ENCODE measurements at regions not wholly inside any gene's neighbourhood (a gene's known extent, or its start where the extent isn't known, plus 50 kb on each side); places are given as distances from the start of the nearest gene placed in this dataset.
"Not testable (repeated sequence)": the region's sequence is repeated elsewhere in the genome, so short reads cannot be mapped to it uniquely, and the experiment has no call there.

GRCh38 chr9:91512235-91512634, 88.6 kb upstream of the NFIL3 start:
- not testable (repeated sequence) for DNase-seq

GRCh38 chr9:91503673-91504081, 80.0 kb upstream of the NFIL3 start:
- DNase-seq, result no peak

DNA sequence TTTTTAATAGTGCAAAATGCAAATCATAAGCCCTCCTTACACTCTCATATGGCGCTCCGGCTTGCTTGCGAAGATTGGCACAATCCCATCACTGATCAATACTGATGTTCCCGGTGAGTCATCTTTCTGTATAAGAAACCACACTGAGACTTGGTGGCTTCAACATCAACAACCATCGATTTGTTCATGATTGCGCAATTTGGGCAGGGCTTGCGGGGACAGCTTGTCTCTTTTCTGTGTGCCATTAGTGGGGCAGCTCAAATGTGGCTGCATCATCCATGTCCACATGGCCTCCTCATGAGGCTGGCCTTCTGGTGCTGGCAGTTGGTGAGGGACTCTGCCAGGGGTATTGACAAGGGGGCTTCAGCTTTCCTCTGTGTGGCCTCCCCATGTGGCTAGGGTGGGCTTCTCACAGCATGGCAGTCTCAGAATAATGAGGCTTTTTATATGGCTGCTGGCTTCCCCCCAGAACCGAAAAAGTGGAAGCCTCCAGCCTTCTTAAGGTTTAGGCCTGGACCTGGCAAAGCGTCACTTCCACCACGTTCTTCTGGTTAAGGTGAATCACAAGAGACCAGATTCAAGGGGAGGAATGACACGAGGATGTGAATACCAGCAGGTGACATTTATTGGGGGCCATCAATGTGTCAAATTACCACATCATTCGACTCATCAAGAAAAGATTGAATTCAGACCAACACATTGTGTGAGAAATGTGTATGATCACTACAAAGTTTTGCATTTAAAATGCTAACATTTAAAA, 79.5 kb upstream of the NFIL3 start:
- DNase-seq, result no peak

- DNase-seq, result no peak
Observed at GRCh38 chr9:91502475-91502874, 78.8 kb upstream of the NFIL3 start.

- no peak for DNase-seq
Observed at GRCh38 chr9:91500509-91501014, 76.9 kb upstream of the NFIL3 start.

GRCh38 chr9:91496351-91496750, 72.7 kb upstream of the NFIL3 start:
- DNase-seq, result no peak

GRCh38 chr9:91495450-91495849, 71.8 kb upstream of the NFIL3 start:
- DNase-seq, result peak; percentile 42

DNA sequence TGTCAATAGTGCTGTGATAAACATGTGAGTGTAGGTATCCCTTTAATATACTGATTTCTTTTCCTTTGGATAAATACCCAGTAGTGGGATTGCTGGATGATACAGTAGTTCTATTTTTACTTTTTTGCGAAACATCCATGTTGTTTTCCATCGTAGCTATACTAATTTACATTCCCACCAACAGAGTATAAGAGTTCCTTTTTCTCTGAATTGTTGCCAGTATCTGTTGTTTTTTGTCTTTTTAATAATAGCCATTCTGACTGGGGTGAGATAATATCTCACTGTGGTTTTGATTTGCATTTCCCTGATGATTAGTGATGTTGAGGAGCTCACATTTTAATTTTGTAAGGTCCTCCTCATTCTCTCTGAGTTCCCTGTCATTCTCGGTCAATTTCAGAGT, 71.1 kb upstream of the NFIL3 start:
- no peak for DNase-seq

- DNase-seq, result no peak
Observed at GRCh38 chr9:91492237-91492636, 68.6 kb upstream of the NFIL3 start.

DNA sequence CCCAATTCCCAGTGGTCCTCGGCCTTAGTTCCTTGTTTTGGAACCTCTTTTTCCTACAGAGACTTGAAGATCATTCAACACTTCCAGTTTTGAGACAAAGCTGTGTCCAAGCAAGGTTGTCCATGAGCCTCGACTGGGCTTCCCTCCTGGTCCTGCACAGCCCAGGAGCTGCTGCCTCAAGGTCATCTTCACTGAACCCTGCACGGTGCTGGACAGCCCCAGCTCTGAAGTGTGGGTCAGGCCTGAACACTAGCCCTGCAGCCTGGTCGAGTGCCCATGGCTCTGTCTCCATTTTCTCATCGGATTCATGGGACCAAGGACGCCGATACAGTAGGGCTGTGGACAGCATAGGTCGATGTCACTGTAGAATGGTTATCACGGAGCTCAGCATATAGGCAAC, 68.0 kb upstream of the NFIL3 start:
- no peak for DNase-seq

GRCh38 chr9:91489361-91489899, 65.8 kb upstream of the NFIL3 start:
- no peak for DNase-seq

GRCh38 chr9:91488341-91488740, 64.7 kb upstream of the NFIL3 start:
- DNase-seq, result no peak

DNA sequence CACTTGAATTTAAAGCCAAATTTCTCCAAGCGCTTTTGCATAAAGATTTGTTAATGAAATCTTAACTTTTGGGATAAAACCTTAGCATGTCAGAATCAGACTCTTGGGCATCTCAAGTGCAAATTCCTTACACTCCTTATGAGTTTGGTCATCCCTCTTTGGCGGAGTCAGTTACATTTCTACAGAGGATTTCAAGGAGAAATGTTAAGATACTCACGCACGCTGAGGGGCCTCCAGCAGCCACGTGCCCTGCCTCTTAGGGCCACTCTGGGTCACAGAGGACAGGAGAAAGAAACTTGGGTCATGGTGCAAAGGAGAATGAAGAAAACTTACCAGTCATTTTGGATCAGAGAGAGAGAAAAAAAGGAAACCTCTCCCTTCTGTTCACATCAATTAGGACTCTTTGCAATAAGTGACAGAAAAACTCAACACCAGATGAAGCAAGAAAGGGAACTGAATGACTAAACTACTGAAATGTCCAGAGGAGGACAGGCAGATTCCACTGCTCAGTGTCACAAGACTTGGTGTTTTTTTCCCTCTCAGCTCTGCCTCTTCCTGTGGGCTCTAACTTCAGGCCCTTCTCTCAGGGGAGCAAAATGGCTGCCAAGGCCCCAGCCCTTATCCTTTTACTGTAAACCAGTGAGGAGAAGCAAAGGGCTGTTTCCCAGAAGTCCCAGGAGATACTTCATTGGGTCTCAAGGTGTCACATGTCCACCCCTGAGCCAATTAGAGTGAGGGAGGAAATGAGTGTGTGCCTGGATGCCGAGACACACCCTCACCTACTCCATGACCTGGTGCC, 63.3 kb upstream of the NFIL3 start:
- no peak for DNase-seq

- no peak for DNase-seq
Observed at GRCh38 chr9:91485006-91485405, 61.4 kb upstream of the NFIL3 start.

DNA sequence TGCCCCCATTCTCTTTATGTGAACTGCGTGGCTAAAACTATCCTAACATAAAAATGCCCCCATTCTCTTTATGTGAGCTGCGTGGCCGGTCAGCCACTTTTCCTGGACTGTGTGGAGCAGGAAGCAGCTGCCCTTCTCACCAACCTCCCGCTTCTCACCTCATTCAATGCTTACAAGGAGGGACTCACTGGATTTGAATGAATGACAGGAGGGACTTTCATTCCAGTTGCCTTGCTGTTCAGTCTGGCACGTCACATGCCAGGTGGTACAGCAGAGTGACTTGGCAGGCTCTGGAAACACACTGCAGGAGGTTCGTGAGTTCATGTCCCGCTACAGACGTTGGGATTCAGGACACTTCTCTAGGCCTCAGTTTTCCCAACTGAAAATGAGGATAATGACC, 60.2 kb upstream of the NFIL3 start:
- no peak for DNase-seq

DNA sequence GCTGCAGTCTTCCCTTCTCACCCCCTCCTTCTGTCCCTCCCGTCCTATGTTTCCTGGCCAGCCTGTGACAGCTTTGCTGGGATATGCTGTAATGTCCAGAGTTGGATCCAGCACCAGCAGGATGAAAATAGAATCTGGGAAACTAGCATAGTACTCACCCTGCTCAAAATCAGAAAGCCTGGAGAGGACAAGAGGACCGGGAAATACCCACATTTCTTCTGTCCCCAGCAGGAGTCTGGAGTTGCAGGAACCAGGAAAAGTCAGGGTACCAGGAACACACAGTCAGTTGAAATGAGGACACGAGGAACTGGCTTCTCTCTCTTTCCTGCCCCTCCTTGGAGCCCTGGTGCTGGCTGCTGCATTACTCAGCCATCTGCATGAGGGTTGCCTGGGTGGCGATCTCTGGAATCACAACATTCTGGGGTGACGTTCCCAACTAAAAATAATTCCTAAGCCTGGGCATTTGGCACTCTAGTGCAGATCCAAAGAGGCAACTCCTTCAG, 59.6 kb upstream of the NFIL3 start:
- DNase-seq, result no peak

- DNase-seq, result no peak
Observed at GRCh38 chr9:91481972-91482371, 58.3 kb upstream of the NFIL3 start.

GRCh38 chr9:91477106-91477505, 53.5 kb upstream of the NFIL3 start:
- DNase-seq, result no peak

DNA sequence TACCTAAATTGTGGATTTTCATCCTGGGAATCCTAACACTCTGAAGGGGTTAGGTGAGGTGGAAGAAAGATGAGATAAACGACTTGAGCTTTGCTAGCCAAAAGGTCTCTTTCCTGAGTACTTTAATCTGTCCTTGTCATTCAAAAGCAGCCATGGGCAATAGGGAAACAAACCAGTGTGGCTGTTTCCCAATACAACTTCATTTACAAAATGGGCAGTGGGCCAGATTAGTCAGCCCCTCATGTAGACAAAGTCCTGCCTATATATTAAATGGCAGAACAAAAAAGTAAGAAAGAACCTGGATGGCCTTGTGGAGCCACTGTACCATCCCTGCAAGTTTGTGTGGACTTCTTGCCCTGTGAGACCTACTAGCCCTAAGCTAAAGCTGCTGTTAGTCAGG, 51.0 kb upstream of the NFIL3 start:
- no peak for DNase-seq

All from skin of body (tissue), 1 donor.